Keratinocyte (primary cell): ENCODE measurements at regions not wholly inside any gene's neighbourhood (a gene's known extent, or its start where the extent isn't known, plus 50 kb on each side); places are given as distances from the start of the nearest gene placed in this dataset.

Source experiments
- EZH2 ChIP-seq: IDR thresholded peaks from one replicate; pipeline ENCODE4 v1.6.1; 2012; ENCODE audit warnings: inconsistent platforms, mild to moderate bottlenecking, low read length, moderate library complexity
- TF ChIP-seq, protein P1 (sequence below), 3 experiments: IDR thresholded peaks in 1 of 3; conservative IDR thresholded peaks in 1 of 3; optimal IDR thresholded peaks in 1 of 3; 2 replicates in 2 of 3; 3 replicates in 1 of 3; pipeline versions ENCODE3 to v1.5.1; 2011; ENCODE audit warnings: low read length in 3 of 3, mild to moderate bottlenecking in 3 of 3, moderate library complexity in 2 of 3, control low read depth in 1 of 3, inconsistent platforms in 1 of 3; ENCODE audit not compliant: insufficient read depth in 2 of 3; ENCODE audit errors: extremely low read depth in 1 of 3

DNA sequence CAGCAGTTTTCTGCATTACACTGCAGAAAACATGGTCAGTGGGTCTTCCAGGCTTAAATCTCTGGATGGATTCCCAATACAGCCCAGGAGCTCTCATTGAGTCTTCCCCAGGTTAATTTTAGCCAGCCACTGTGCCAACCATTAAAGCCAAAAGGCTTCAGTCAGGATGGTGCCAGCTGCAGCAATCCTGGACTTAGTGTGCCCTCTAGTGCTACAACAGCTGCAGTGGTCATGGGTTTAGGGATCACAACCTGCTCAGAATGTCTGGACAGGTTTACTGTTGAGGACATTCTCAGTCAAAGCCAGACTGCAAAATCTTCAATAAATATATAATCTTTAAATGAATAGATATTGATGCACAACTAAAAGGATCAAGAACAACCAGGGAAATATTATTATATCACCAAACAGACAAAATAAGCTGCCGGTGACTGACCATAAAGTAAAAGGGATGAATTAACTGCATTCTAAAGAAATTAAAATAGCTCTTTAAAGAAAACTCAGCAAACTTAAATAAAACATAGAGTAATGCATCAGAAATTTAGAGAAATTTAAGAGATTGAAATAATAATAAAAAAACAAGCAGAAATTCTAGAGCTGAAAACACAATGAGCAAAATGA is 639.9 kb downstream of the SPOCK3 start:
- TF ChIP-seq, protein P1, sequence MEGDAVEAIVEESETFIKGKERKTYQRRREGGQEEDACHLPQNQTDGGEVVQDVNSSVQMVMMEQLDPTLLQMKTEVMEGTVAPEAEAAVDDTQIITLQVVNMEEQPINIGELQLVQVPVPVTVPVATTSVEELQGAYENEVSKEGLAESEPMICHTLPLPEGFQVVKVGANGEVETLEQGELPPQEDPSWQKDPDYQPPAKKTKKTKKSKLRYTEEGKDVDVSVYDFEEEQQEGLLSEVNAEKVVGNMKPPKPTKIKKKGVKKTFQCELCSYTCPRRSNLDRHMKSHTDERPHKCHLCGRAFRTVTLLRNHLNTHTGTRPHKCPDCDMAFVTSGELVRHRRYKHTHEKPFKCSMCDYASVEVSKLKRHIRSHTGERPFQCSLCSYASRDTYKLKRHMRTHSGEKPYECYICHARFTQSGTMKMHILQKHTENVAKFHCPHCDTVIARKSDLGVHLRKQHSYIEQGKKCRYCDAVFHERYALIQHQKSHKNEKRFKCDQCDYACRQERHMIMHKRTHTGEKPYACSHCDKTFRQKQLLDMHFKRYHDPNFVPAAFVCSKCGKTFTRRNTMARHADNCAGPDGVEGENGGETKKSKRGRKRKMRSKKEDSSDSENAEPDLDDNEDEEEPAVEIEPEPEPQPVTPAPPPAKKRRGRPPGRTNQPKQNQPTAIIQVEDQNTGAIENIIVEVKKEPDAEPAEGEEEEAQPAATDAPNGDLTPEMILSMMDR (optimal IDR thresholded peaks at IDR 0.05 in 1 of 3, IDR thresholded peaks at IDR 0.05 in 1 of 3, conservative IDR thresholded peaks at IDR 0.05 in 1 of 3; ENCODE audit: extremely low read depth in 1 of 3, insufficient read depth in 2 of 3, low read length in 3 of 3): peak; percentile 58 to 96 (median 72)
- no peak for TF ChIP-seq EZH2
